ENCODE measurements at regions not wholly inside any gene's neighbourhood (a gene's known extent, or its start where the extent isn't known, plus 50 kb on each side); places are given as distances from the start of the nearest gene placed in this dataset.

DNA sequence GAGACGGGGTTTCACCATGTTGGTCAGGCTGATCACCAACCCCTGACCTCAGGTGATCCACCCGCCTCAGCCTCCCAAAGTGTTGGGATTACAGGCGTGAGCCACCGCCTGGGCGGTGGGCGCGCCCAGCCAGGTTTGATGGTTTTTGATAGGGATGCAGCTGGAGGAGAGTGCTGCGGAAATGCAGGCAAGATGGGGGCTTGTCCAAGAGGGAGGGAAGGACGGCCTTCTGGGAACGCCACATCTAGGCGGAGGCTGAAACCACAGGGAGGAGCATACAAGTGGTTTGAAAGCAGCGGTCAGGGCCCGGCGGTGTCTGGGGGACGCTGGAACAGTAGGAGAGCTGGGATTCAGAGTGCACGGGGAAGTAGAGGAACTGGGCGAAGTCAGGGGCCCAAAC is 134.6 kb downstream of the VRK1 start:
- Histone ChIP-seq H3K4me1 (ENCODE audit: control insufficient read depth in 1 of 2, insufficient read depth in 2 of 2, low read length in 2 of 2) (no peaks in the 10 kb centered on the region), H3K36me3 (ENCODE audit: control insufficient read depth in 1 of 2, insufficient read depth in 2 of 2, low read length in 2 of 2) (no peaks in the 10 kb centered on the region), H3K27me3 (ENCODE audit: low read depth, low read length) (no peaks in the 10 kb centered on the region), H3K9me3 (ENCODE audit: control insufficient read depth in 1 of 2, low read length in 2 of 2) (no peaks in the 10 kb centered on the region), H3K27ac (ENCODE audit: low read length) (no peak overlapping the region), H3K4me3 (ENCODE audit: low read depth in 1 of 2, low read length in 2 of 2) (no peak overlapping the region)

DNA sequence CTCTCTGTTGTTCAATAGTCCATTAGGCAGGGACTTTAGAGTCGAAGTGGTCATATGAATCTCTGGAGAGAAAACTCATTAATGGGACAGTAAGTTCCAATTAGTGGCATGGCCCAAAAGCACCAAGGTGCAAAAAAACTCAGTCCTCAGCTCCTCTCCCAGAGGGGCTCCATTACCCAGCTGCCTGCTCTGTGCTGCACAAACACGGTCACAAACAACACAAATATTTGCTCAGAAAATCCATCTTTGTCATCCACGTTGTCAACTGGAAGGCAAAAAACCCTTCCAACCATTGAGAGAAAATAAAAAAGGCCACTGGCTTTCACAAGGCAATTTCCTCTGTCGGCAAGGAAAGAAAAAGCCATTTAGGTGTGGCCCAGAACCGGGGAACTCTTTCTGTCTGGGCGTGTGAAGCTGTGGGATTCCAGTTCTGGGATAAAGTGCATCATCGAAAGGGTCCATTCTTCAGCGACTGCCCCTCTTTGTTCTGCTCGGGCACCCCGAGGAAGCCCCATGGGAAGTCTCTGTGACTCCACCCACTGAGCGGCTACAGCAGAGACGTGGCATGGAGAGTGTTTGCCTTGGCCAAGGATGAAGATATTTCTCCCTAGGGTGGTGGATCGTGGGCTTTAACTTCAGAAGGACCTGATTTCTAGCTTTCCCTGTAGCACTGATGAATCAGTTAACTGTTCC is 137.6 kb downstream of the VRK1 start:
- Histone ChIP-seq H3K36me3 (ENCODE audit: control insufficient read depth in 1 of 2, insufficient read depth in 2 of 2, low read length in 2 of 2) (no peaks in the 10 kb centered on the region), H3K4me1 (ENCODE audit: control insufficient read depth in 1 of 2, insufficient read depth in 2 of 2, low read length in 2 of 2) (no peaks in the 10 kb centered on the region), H3K27ac (ENCODE audit: low read length) (no peak overlapping the region), H3K4me3 (ENCODE audit: low read depth in 1 of 2, low read length in 2 of 2) (no peak overlapping the region), H3K27me3 (ENCODE audit: low read depth, low read length) (no peaks in the 10 kb centered on the region), H3K9me3 (ENCODE audit: control insufficient read depth in 1 of 2, low read length in 2 of 2) (no peaks in the 10 kb centered on the region)

DNA sequence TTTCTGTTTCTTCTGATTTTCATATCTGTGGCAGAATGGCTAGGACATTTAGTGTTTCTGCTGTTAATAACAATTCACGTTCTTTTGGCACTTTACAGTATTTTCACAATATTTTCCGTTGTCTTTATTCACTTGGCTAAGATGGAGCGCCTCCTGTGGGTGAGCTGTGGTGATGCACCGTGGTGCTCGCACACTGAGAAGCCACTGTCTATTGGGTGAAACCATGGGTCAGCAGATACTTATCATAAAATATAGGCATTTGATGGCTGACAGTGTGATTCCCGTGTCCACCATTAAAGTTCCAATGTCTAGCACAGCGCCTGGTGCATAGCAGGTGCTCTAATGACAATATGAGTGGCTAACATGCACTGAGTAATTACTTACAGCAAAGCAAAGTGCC is 141.8 kb downstream of the VRK1 start:
- no peak overlapping the region for H3K27ac ChIP-seq (ENCODE audit: low read length)
- H3K9me3 ChIP-seq (ENCODE audit: control insufficient read depth in 1 of 2, low read length in 2 of 2) = no peaks in the 10 kb centered on the region
- H3K27me3 ChIP-seq (ENCODE audit: low read depth, low read length) = no peaks in the 10 kb centered on the region
- H3K4me1 ChIP-seq (ENCODE audit: control insufficient read depth in 1 of 2, insufficient read depth in 2 of 2, low read length in 2 of 2) = no peaks in the 10 kb centered on the region
- H3K4me3 ChIP-seq (ENCODE audit: low read depth in 1 of 2, low read length in 2 of 2) = no peak overlapping the region
- no peaks in the 10 kb centered on the region for H3K36me3 ChIP-seq (ENCODE audit: control insufficient read depth in 1 of 2, insufficient read depth in 2 of 2, low read length in 2 of 2)

DNA sequence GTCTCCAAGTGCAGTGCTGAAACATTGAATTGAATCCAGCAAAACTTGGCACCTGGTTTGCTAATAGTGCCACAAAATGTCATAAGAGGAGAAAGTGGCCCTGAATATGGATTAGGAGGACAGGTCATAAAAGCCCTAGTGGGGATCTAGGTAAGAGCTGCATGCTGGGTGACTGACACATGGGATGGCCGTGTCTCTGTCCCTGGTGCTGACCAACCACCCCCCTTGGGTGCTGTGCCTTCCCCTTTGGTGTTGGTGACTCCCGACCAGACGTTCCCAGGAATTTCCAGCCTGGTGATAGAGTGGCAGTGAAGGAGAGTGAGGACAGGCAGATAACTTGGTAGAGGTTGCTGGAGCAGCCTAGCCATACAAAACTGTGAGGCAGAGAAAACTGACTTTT is 142.8 kb downstream of the VRK1 start:
- Histone ChIP-seq H3K27me3 (ENCODE audit: low read depth, low read length) (no peaks in the 10 kb centered on the region), H3K27ac (ENCODE audit: low read length) (no peak overlapping the region), H3K4me1 (ENCODE audit: control insufficient read depth in 1 of 2, insufficient read depth in 2 of 2, low read length in 2 of 2) (no peaks in the 10 kb centered on the region), H3K4me3 (ENCODE audit: low read depth in 1 of 2, low read length in 2 of 2) (no peak overlapping the region), H3K36me3 (ENCODE audit: control insufficient read depth in 1 of 2, insufficient read depth in 2 of 2, low read length in 2 of 2) (no peaks in the 10 kb centered on the region), H3K9me3 (ENCODE audit: control insufficient read depth in 1 of 2, low read length in 2 of 2) (no peaks in the 10 kb centered on the region)

DNA sequence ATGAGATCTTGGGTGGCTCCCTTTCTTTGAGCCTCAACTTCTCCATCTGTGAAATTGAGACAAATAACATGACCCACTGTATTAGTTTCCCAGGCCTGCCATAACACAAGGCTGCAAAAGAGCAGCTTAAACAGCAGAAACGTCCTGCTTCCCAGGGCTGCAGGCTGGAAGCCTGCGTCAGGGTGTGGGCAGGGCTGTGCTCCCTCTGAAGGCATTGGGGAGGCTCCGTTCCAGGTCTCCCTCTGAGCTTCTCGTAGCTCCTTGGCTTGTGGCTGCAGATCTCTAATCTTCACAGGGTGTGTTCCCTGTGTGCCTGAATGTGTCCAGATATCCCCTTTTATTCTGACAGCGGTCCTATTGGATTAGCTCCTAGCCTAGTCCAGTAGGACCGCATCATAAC is 147.1 kb downstream of the VRK1 start:
- Histone ChIP-seq H3K4me1 (ENCODE audit: control insufficient read depth in 1 of 2, insufficient read depth in 2 of 2, low read length in 2 of 2) (no peaks in the 10 kb centered on the region), H3K9me3 (ENCODE audit: control insufficient read depth in 1 of 2, low read length in 2 of 2) (no peaks in the 10 kb centered on the region), H3K4me3 (ENCODE audit: low read depth in 1 of 2, low read length in 2 of 2) (no peak overlapping the region), H3K27ac (ENCODE audit: low read length) (no peak overlapping the region), H3K36me3 (ENCODE audit: control insufficient read depth in 1 of 2, insufficient read depth in 2 of 2, low read length in 2 of 2) (no peaks in the 10 kb centered on the region), H3K27me3 (ENCODE audit: low read depth, low read length) (no peaks in the 10 kb centered on the region)

DNA sequence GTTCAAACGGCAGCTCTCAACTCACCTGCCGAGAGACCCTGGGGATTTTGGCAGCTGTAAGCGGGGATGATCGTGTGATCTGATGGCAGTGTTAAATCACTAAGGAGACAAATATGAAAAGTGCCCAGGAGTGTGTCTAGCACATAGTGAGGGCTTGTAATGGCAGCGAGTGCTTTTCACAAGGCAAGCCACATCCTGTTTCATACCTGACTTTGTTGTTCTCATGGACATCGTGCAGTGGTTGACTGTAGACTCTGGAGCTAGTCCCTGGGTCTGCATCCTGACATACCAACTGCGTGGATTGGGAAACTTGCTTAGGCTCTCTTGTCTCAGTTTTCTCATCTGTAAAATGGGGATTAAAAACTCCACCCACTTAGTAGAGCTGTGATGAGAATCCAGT is 148.5 kb downstream of the VRK1 start:
- H3K4me1 ChIP-seq (ENCODE audit: control insufficient read depth in 1 of 2, insufficient read depth in 2 of 2, low read length in 2 of 2) = no peaks in the 10 kb centered on the region
- H3K27ac ChIP-seq (ENCODE audit: low read length) = no peak overlapping the region
- H3K36me3 ChIP-seq (ENCODE audit: control insufficient read depth in 1 of 2, insufficient read depth in 2 of 2, low read length in 2 of 2) = no peaks in the 10 kb centered on the region
- no peak overlapping the region for H3K4me3 ChIP-seq (ENCODE audit: low read depth in 1 of 2, low read length in 2 of 2)
- H3K27me3 ChIP-seq (ENCODE audit: low read depth, low read length) = no peaks in the 10 kb centered on the region
- no peaks in the 10 kb centered on the region for H3K9me3 ChIP-seq (ENCODE audit: control insufficient read depth in 1 of 2, low read length in 2 of 2)

DNA sequence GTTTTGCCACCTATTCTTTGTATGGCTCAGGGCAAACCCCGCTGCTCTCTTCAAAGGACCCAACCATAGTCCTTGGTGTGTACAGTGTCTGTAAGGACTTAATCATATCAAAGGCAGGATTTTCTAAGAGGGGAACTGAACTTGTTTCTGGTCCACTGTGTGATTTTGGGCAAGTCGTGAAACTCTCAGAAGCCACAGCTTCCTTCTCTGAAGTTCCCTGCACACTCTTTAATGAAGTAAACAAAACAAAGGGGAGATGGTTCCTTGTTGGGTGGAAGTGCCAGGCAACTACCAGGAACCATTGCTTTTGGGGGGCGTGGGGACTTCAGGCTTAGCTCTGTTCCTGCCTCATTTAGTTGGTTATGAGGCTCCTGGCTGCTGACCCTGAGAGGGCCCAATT is 152.4 kb downstream of the VRK1 start:
- Histone ChIP-seq H3K27ac (ENCODE audit: low read length) (no peak overlapping the region), H3K4me3 (ENCODE audit: low read depth in 1 of 2, low read length in 2 of 2) (no peak overlapping the region), H3K36me3 (ENCODE audit: control insufficient read depth in 1 of 2, insufficient read depth in 2 of 2, low read length in 2 of 2) (no peaks in the 10 kb centered on the region), H3K27me3 (ENCODE audit: low read depth, low read length) (no peaks in the 10 kb centered on the region), H3K4me1 (ENCODE audit: control insufficient read depth in 1 of 2, insufficient read depth in 2 of 2, low read length in 2 of 2) (no peaks in the 10 kb centered on the region), H3K9me3 (ENCODE audit: control insufficient read depth in 1 of 2, low read length in 2 of 2) (no peaks in the 10 kb centered on the region)

DNA sequence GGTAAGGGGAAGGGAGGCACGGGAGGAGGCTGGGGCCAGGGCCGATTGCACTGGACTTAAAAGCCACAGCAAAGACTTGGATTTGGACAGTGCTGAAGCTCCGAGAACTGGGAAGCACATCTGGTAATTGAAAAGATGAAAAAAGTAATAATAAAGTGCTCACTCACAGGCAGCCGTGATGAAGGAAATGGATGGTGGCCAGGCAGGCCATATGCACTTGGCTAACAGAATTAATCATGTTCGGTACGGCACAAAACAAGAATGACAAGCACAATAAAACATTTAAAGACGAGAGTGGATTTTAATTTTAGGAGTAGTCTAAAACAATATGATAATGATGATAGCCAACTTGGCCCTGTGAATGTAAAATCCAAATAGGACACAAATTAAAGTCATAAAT is 154.3 kb downstream of the VRK1 start:
- Histone ChIP-seq H3K4me1 (ENCODE audit: control insufficient read depth in 1 of 2, insufficient read depth in 2 of 2, low read length in 2 of 2) (no peaks in the 10 kb centered on the region), H3K36me3 (ENCODE audit: control insufficient read depth in 1 of 2, insufficient read depth in 2 of 2, low read length in 2 of 2) (no peaks in the 10 kb centered on the region)

DNA sequence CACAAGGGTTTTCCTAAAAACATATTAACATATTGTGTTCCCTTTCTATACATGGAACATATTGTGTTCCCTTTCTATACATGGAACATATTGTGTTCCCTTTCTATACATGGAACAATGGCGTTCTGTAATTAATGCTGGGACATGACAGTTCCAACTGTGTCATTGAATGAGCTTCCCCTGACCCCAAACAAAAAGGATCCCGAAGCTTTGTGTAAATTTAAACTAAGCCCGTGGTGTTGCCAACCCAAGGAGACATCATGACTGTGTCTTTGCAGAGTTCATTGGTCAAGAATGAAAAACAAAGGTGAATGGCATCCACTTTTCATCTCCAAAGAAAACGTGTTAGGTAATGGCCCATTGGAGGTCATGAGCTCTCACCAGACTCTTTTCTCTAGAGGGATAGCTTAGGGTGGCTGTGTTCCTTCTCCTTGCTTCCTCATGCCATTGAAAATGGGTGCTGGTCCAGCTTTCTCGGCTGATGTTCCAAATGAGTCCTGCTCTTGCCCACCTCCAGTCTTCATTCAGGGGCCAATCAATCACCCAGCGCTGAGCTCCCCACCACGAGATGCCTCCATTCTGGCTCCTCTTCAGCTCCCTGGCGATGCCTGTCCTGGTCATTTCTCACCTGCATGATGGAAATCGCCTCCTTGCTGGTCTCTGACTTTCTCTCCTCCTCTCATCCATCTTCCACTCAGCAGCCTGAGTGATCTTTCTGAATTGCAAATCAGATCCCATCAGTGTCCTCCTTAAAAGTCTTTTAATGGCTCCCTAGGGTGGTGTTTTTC is 156.1 kb downstream of the VRK1 start:
- no peaks in the 10 kb centered on the region for H3K27me3 ChIP-seq (ENCODE audit: low read depth, low read length)
- H3K36me3 ChIP-seq (ENCODE audit: control insufficient read depth in 1 of 2, insufficient read depth in 2 of 2, low read length in 2 of 2) = no peaks in the 10 kb centered on the region
- no peaks in the 10 kb centered on the region for H3K9me3 ChIP-seq (ENCODE audit: control insufficient read depth in 1 of 2, low read length in 2 of 2)
- no peak overlapping the region for H3K4me3 ChIP-seq (ENCODE audit: low read depth in 1 of 2, low read length in 2 of 2)
- no peak overlapping the region for H3K27ac ChIP-seq (ENCODE audit: low read length)
- no peaks in the 10 kb centered on the region for H3K4me1 ChIP-seq (ENCODE audit: control insufficient read depth in 1 of 2, insufficient read depth in 2 of 2, low read length in 2 of 2)

More for the DNA sequence above, 154.3 kb downstream of the VRK1 start:
- Histone ChIP-seq H3K9me3 (ENCODE audit: control insufficient read depth in 1 of 2, low read length in 2 of 2) (no peaks in the 10 kb centered on the region), H3K27me3 (ENCODE audit: low read depth, low read length) (no peaks in the 10 kb centered on the region), H3K27ac (ENCODE audit: low read length) (no peak overlapping the region), H3K4me3 (ENCODE audit: low read depth in 1 of 2, low read length in 2 of 2) (no peak overlapping the region)

DNA sequence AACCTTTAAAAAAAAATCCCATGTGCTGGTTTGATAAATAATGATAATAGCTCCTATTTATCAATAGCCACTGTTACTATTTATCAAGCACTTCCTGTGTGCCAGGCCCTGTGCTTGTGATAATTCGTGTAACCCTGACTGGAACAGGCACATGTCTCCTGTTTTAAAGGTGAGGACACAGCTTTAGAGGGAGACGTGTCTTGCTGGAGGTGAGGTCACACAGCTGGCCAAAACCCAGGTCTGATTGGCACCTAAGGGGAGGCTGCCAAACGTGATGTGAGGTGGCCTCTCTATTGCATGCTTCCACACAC is 156.6 kb downstream of the VRK1 start:
- Histone ChIP-seq H3K4me3 (ENCODE audit: low read depth in 1 of 2, low read length in 2 of 2) (no peak overlapping the region), H3K4me1 (ENCODE audit: control insufficient read depth in 1 of 2, insufficient read depth in 2 of 2, low read length in 2 of 2) (no peaks in the 10 kb centered on the region), H3K27ac (ENCODE audit: low read length) (no peak overlapping the region), H3K27me3 (ENCODE audit: low read depth, low read length) (no peaks in the 10 kb centered on the region), H3K36me3 (ENCODE audit: control insufficient read depth in 1 of 2, insufficient read depth in 2 of 2, low read length in 2 of 2) (no peaks in the 10 kb centered on the region), H3K9me3 (ENCODE audit: control insufficient read depth in 1 of 2, low read length in 2 of 2) (no peaks in the 10 kb centered on the region)

DNA sequence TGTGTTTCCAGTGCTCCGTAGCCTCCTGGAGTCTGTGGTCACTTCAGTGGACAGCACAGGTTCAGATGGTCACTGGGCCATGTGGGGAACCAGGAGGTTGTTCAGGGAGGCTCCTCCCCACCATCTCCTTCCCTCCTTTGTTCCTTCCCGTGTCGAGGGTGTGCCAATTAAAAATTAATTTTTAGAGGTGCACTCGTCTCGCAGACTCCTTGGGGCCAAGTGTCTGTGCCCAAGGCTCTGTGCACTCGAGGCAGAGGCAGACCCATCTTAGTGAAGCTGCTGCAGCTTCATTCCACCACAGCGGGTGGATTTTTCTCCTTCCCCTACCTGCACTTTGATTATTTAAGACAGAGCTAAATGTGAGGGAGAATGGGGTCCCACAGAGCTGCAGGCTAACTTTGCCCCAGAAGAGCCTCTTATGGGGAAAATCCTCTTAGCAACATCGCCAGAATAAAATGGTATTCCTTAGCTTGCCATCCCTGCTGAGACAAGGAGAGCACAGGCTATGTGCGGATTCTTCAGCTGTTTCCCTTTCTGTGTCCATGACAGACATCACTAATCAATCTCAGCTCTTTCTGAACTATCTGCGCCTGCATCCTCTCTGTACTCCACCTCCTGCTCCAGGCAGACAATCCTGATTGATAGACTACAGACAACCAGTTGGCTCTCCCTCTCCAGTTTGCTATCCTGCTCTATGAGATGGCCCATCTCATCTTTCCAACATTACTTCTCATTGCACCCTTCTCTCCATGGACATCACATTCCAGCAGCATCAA is 159.5 kb downstream of the VRK1 start:
- Histone ChIP-seq H3K4me3 (ENCODE audit: low read depth in 1 of 2, low read length in 2 of 2) (no peak overlapping the region), H3K27ac (ENCODE audit: low read length) (no peak overlapping the region), H3K36me3 (ENCODE audit: control insufficient read depth in 1 of 2, insufficient read depth in 2 of 2, low read length in 2 of 2) (no peaks in the 10 kb centered on the region), H3K4me1 (ENCODE audit: control insufficient read depth in 1 of 2, insufficient read depth in 2 of 2, low read length in 2 of 2) (no peaks in the 10 kb centered on the region), H3K9me3 (ENCODE audit: control insufficient read depth in 1 of 2, low read length in 2 of 2) (peaks cover 0 to 4% of the 10 kb centered on the region in 2 donors), H3K27me3 (ENCODE audit: low read depth, low read length) (no peaks in the 10 kb centered on the region)

Measured in muscle layer of duodenum (tissue), 2 donors.